ENCODE measurements at regions not wholly inside any gene's neighbourhood (a gene's known extent, or its start where the extent isn't known, plus 50 kb on each side); places are given as distances from the start of the nearest gene placed in this dataset.

GRCh38 chr4:151888367-151888866, 127.6 kb upstream of the GATB start:
- no peak for DNase-seq (ENCODE audit: low spot score)
- CTCF ChIA-PET, result interaction anchor here (0.5 to 0.6 kb wide), 2 partner anchors 13 to 177 kb away, joined by 3 read pairs; no protein-coding TSS in a partner anchor
- TF ChIP-seq CTCF (conservative IDR thresholded peaks at IDR 0.05; ENCODE audit: low read depth), result no peak
- no peak overlapping the region for H3K27ac ChIP-seq
- POLR2A ChIA-PET (ENCODE audit: low non-redundant PET), result no interaction called here

- CTCF ChIA-PET, result no interaction called here
- POLR2A ChIA-PET (ENCODE audit: low non-redundant PET), result no interaction called here
Observed at GRCh38 chr4:151887816-151888180, 127.0 kb upstream of the GATB start.

GRCh38 chr4:151887031-151887815, 126.4 kb upstream of the GATB start:
- ChIA-PET POLR2A (ENCODE audit: low non-redundant PET) (no interaction called here), CTCF (no interaction called here)
- no peak for DNase-seq (ENCODE audit: low spot score)
- no peak overlapping the region for H3K27ac ChIP-seq
- no peak for TF ChIP-seq CTCF (conservative IDR thresholded peaks at IDR 0.05; ENCODE audit: low read depth)

More at GRCh38 chr4:151887816-151888180, 127.0 kb upstream of the GATB start:
- H3K27ac ChIP-seq, result no peak overlapping the region
- DNase-seq (ENCODE audit: low spot score), result no peak
- TF ChIP-seq CTCF (conservative IDR thresholded peaks at IDR 0.05; ENCODE audit: low read depth), result no peak

GRCh38 chr4:151885123-151885522, 124.3 kb upstream of the GATB start:
- POLR2A ChIA-PET (ENCODE audit: low non-redundant PET), result no interaction called here
- TF ChIP-seq CTCF (conservative IDR thresholded peaks at IDR 0.05; ENCODE audit: low read depth), result no peak
- CTCF ChIA-PET, result no interaction called here
- DNase-seq (ENCODE audit: low spot score), result no peak
- no peak overlapping the region for H3K27ac ChIP-seq

- ChIA-PET CTCF (no interaction called here), POLR2A (ENCODE audit: low non-redundant PET) (no interaction called here)
- DNase-seq (ENCODE audit: low spot score), result no peak
- no peak for TF ChIP-seq CTCF (conservative IDR thresholded peaks at IDR 0.05; ENCODE audit: low read depth)
- H3K27ac ChIP-seq, result no peak overlapping the region
Observed at GRCh38 chr4:151883747-151884146, 122.9 kb upstream of the GATB start.

- ChIA-PET CTCF (interaction anchor here (0.6 kb wide), 2 partner anchors 28 to 29 kb away, joined by 3 read pairs; no protein-coding TSS in a partner anchor), POLR2A (ENCODE audit: low non-redundant PET) (no interaction called here)
- no peak for DNase-seq (ENCODE audit: low spot score)
- H3K27ac ChIP-seq, result no peak overlapping the region
- no peak for TF ChIP-seq CTCF (conservative IDR thresholded peaks at IDR 0.05; ENCODE audit: low read depth)
Observed at GRCh38 chr4:151882072-151882803, 121.4 kb upstream of the GATB start.
